ENCODE measurements at regions not wholly inside any gene's neighbourhood (a gene's known extent, or its start where the extent isn't known, plus 50 kb on each side); places are given as distances from the start of the nearest gene placed in this dataset.
"Not testable (repeated sequence)": the region's sequence is repeated elsewhere in the genome, so short reads cannot be mapped to it uniquely, and the experiment has no call there.

- no peaks in the 10 kb centered on the region for H3K9me3 ChIP-seq (ENCODE audit: low read depth, low read length)
- H3K4me3 ChIP-seq (ENCODE audit: low read length) = no peak overlapping the region
- H3K4me1 ChIP-seq (ENCODE audit: insufficient read depth, low read length) = no peaks in the 10 kb centered on the region
- H3K27me3 ChIP-seq (ENCODE audit: insufficient read depth, low read length) = no peaks in the 10 kb centered on the region
These were observed 174.8 kb downstream of the ENC1 start for GRCh38 chr5:74465724-74466123.

GRCh38 chr5:74464512-74465209, 175.9 kb downstream of the ENC1 start:
- Histone ChIP-seq H3K27me3 (ENCODE audit: insufficient read depth, low read length) (no peaks in the 10 kb centered on the region), H3K4me3 (ENCODE audit: low read length) (no peak overlapping the region), H3K9me3 (ENCODE audit: low read depth, low read length) (no peaks in the 10 kb centered on the region), H3K4me1 (ENCODE audit: insufficient read depth, low read length) (no peaks in the 10 kb centered on the region)

- Histone ChIP-seq H3K9me3 (ENCODE audit: low read depth, low read length) (no peaks in the 10 kb centered on the region), H3K4me1 (ENCODE audit: insufficient read depth, low read length) (no peaks in the 10 kb centered on the region), H3K4me3 (ENCODE audit: low read length) (no peak overlapping the region), H3K27me3 (ENCODE audit: insufficient read depth, low read length) (no peaks in the 10 kb centered on the region)
These were observed 178.2 kb downstream of the ENC1 start for GRCh38 chr5:74462356-74462755.

GRCh38 chr5:74461251-74461650, 179.3 kb downstream of the ENC1 start:
- H3K9me3 ChIP-seq (ENCODE audit: low read depth, low read length) = no peaks in the 10 kb centered on the region
- no peaks in the 10 kb centered on the region for H3K27me3 ChIP-seq (ENCODE audit: insufficient read depth, low read length)
- H3K4me3 ChIP-seq (ENCODE audit: low read length) = no peak overlapping the region
- H3K4me1 ChIP-seq (ENCODE audit: insufficient read depth, low read length) = no peaks in the 10 kb centered on the region

- Histone ChIP-seq H3K4me1 (ENCODE audit: insufficient read depth, low read length) (no peaks in the 10 kb centered on the region), H3K4me3 (ENCODE audit: low read length) (no peak overlapping the region), H3K9me3 (ENCODE audit: low read depth, low read length) (no peaks in the 10 kb centered on the region), H3K27me3 (ENCODE audit: insufficient read depth, low read length) (no peaks in the 10 kb centered on the region)
These were observed 179.8 kb downstream of the ENC1 start for GRCh38 chr5:74460694-74461093.

GRCh38 chr5:74459984-74460383, 180.5 kb downstream of the ENC1 start:
- Histone ChIP-seq H3K9me3 (ENCODE audit: low read depth, low read length) (no peaks in the 10 kb centered on the region), H3K4me3 (ENCODE audit: low read length) (no peak overlapping the region), H3K27me3 (ENCODE audit: insufficient read depth, low read length) (no peaks in the 10 kb centered on the region), H3K4me1 (ENCODE audit: insufficient read depth, low read length) (no peaks in the 10 kb centered on the region)

GRCh38 chr5:74457876-74458275, 182.7 kb downstream of the ENC1 start:
- Histone ChIP-seq H3K27me3 (ENCODE audit: insufficient read depth, low read length) (no peaks in the 10 kb centered on the region), H3K4me3 (ENCODE audit: low read length) (no peak overlapping the region), H3K9me3 (ENCODE audit: low read depth, low read length) (no peaks in the 10 kb centered on the region), H3K4me1 (ENCODE audit: insufficient read depth, low read length) (peaks cover 7% of the 10 kb centered on the region)

GRCh38 chr5:74454263-74455030, 186.1 kb downstream of the ENC1 start:
- no peaks in the 10 kb centered on the region for H3K27me3 ChIP-seq (ENCODE audit: insufficient read depth, low read length)
- no peaks in the 10 kb centered on the region for H3K9me3 ChIP-seq (ENCODE audit: low read depth, low read length)
- H3K4me1 ChIP-seq (ENCODE audit: insufficient read depth, low read length) = peaks cover 13% of the 10 kb centered on the region
- no peak overlapping the region for H3K4me3 ChIP-seq (ENCODE audit: low read length)

- Histone ChIP-seq H3K4me3 (ENCODE audit: low read length) (no peak overlapping the region), H3K27me3 (ENCODE audit: insufficient read depth, low read length) (no peaks in the 10 kb centered on the region), H3K4me1 (ENCODE audit: insufficient read depth, low read length) (peaks cover 13% of the 10 kb centered on the region), H3K9me3 (ENCODE audit: low read depth, low read length) (no peaks in the 10 kb centered on the region)
These were observed 187.7 kb downstream of the ENC1 start for GRCh38 chr5:74452856-74453255.

GRCh38 chr5:74450095-74450494, 190.4 kb downstream of the ENC1 start:
- Histone ChIP-seq H3K4me1 (ENCODE audit: insufficient read depth, low read length) (peaks cover 13% of the 10 kb centered on the region), H3K9me3 (ENCODE audit: low read depth, low read length) (no peaks in the 10 kb centered on the region)

GRCh38 chr5:74446725-74447241, 193.7 kb downstream of the ENC1 start:
- Histone ChIP-seq H3K4me1 (ENCODE audit: insufficient read depth, low read length) (no peaks in the 10 kb centered on the region), H3K27me3 (ENCODE audit: insufficient read depth, low read length) (no peaks in the 10 kb centered on the region), H3K4me3 (ENCODE audit: low read length) (no peak overlapping the region), H3K9me3 (ENCODE audit: low read depth, low read length) (no peaks in the 10 kb centered on the region)

More at GRCh38 chr5:74450095-74450494, 190.4 kb downstream of the ENC1 start:
- Histone ChIP-seq H3K27me3 (ENCODE audit: insufficient read depth, low read length) (no peaks in the 10 kb centered on the region), H3K4me3 (ENCODE audit: low read length) (no peak overlapping the region)

- Histone ChIP-seq H3K9me3 (ENCODE audit: low read depth, low read length) (no peaks in the 10 kb centered on the region), H3K4me1 (ENCODE audit: insufficient read depth, low read length) (no peaks in the 10 kb centered on the region), H3K27me3 (ENCODE audit: insufficient read depth, low read length) (no peaks in the 10 kb centered on the region), H3K4me3 (ENCODE audit: low read length) (no peak overlapping the region)
These were observed 198.1 kb downstream of the ENC1 start for GRCh38 chr5:74442466-74442865.

- Histone ChIP-seq H3K27me3 (ENCODE audit: insufficient read depth, low read length) (no peaks in the 10 kb centered on the region), H3K4me1 (ENCODE audit: insufficient read depth, low read length) (no peaks in the 10 kb centered on the region), H3K9me3 (ENCODE audit: low read depth, low read length) (no peaks in the 10 kb centered on the region)
These were observed 198.9 kb downstream of the ENC1 start for GRCh38 chr5:74441616-74442015.

GRCh38 chr5:74440341-74440740, 200.2 kb downstream of the ENC1 start:
- no peak overlapping the region for H3K4me3 ChIP-seq (ENCODE audit: low read length)
- H3K9me3 ChIP-seq (ENCODE audit: low read depth, low read length) = no peaks in the 10 kb centered on the region
- H3K4me1 ChIP-seq (ENCODE audit: insufficient read depth, low read length) = no peaks in the 10 kb centered on the region
- H3K27me3 ChIP-seq (ENCODE audit: insufficient read depth, low read length) = no peaks in the 10 kb centered on the region

More at GRCh38 chr5:74441616-74442015, 198.9 kb downstream of the ENC1 start:
- no peak overlapping the region for H3K4me3 ChIP-seq (ENCODE audit: low read length)

- H3K4me3 ChIP-seq (ENCODE audit: low read length); H3K9me3 ChIP-seq (ENCODE audit: low read depth, low read length); H3K27me3 ChIP-seq (ENCODE audit: insufficient read depth, low read length): not testable (repeated sequence)
- peaks cover 23% of the 10 kb centered on the region for H3K4me1 ChIP-seq (ENCODE audit: insufficient read depth, low read length)
These were observed 202.7 kb downstream of the ENC1 start for GRCh38 chr5:74437870-74438269.
